Spleen (tissue), 7 donors: ENCODE measurements at regions not wholly inside any gene's neighbourhood (a gene's known extent, or its start where the extent isn't known, plus 50 kb on each side); places are given as distances from the start of the nearest gene placed in this dataset.

Source experiments
- POLR2A ChIP-seq, 3 donors: fragments of 450-650 bp; IDR thresholded peaks; one replicate each; pipeline ENCODE4 v1.5.1; 2017; ENCODE audit warnings: antibody characterized with exemption in 3 of 3, mild to moderate bottlenecking in 1 of 3
- TF ChIP-seq, protein P1 (sequence below), 11 experiments: fragments of 200-600 bp in 7 of 11; fragments of 450-650 bp in 4 of 11; sonication (generic) in 4 of 11; IDR thresholded peaks in 8 of 11; conservative IDR thresholded peaks in 3 of 11; 1 replicate in 7 of 11; 2 replicates in 4 of 11; pipeline versions ENCODE4 v1.4.0 to v1.8.0; 2016 to 2021; ENCODE audit warnings: antibody characterized with exemption in 11 of 11, inconsistent platforms in 4 of 11, mild to moderate bottlenecking in 1 of 11
- donor health status: DM: no; HTN: no; CAD: no; lungs with moderate emphysema.
- donor health status: DM: no; HTN: no; CAD: no.
- donor health status: DM: no; HTN: no; CAD: no.

- TF ChIP-seq, protein P1, sequence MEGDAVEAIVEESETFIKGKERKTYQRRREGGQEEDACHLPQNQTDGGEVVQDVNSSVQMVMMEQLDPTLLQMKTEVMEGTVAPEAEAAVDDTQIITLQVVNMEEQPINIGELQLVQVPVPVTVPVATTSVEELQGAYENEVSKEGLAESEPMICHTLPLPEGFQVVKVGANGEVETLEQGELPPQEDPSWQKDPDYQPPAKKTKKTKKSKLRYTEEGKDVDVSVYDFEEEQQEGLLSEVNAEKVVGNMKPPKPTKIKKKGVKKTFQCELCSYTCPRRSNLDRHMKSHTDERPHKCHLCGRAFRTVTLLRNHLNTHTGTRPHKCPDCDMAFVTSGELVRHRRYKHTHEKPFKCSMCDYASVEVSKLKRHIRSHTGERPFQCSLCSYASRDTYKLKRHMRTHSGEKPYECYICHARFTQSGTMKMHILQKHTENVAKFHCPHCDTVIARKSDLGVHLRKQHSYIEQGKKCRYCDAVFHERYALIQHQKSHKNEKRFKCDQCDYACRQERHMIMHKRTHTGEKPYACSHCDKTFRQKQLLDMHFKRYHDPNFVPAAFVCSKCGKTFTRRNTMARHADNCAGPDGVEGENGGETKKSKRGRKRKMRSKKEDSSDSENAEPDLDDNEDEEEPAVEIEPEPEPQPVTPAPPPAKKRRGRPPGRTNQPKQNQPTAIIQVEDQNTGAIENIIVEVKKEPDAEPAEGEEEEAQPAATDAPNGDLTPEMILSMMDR (IDR thresholded peaks at IDR 0.05 in 8 of 11, conservative IDR thresholded peaks at IDR 0.05 in 3 of 11), result peak; percentile 6 to 64 (median 58)
- no peak for TF ChIP-seq POLR2A (IDR thresholded peaks at IDR 0.05)
These were observed 500.9 kb downstream of the DIRAS2 start for GRCh38 chr9:90141723-90142122.
